ENCODE measurements at regions not wholly inside any gene's neighbourhood (a gene's known extent, or its start where the extent isn't known, plus 50 kb on each side); places are given as distances from the start of the nearest gene placed in this dataset.

DNA sequence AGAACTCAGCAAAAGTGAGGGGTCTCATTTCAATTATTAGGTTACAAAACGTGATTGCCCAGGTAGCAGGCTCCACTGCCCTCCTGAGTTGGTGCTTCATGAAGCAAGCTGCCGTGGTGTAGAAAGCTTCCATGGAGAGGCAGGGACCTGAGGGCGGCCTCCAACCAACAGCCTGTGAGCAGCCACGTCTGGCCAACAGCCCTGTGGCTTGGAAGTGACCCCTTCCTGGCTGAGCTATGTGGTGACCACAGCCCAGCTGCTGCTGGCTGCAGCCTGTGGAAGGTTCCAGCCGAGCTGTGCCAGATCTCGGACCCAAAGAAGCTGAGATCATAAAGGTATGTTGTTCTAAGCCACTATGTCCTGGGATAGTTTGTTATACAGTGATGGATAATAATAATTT, 122.5 kb upstream of the KLF6 start:
- TF ChIP-seq, protein P1, sequence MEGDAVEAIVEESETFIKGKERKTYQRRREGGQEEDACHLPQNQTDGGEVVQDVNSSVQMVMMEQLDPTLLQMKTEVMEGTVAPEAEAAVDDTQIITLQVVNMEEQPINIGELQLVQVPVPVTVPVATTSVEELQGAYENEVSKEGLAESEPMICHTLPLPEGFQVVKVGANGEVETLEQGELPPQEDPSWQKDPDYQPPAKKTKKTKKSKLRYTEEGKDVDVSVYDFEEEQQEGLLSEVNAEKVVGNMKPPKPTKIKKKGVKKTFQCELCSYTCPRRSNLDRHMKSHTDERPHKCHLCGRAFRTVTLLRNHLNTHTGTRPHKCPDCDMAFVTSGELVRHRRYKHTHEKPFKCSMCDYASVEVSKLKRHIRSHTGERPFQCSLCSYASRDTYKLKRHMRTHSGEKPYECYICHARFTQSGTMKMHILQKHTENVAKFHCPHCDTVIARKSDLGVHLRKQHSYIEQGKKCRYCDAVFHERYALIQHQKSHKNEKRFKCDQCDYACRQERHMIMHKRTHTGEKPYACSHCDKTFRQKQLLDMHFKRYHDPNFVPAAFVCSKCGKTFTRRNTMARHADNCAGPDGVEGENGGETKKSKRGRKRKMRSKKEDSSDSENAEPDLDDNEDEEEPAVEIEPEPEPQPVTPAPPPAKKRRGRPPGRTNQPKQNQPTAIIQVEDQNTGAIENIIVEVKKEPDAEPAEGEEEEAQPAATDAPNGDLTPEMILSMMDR (IDR thresholded peaks at IDR 0.05): no peak
- H3K36me3 ChIP-seq: no peaks in the 10 kb centered on the region
- no peaks in the 10 kb centered on the region for H3K9me3 ChIP-seq
- peaks cover 6 to 20% of the 10 kb centered on the region in 2 donors for H3K4me1 ChIP-seq (ENCODE audit: control insufficient read depth in 1 of 2, low read depth in 2 of 2)
- no peaks in the 10 kb centered on the region for H3K27me3 ChIP-seq (replicated peaks; ENCODE audit: insufficient read depth)
- DNase-seq (ENCODE audit: low spot score) (no peak), ATAC-seq (ENCODE audit: insufficient number of reproducible peaks, low FRiP score, low read depth) (no peak)
- H3K27ac ChIP-seq: no peak overlapping the region
- no peak overlapping the region for H3K4me3 ChIP-seq

- Histone ChIP-seq H3K4me3 (no peak overlapping the region), H3K4me1 (ENCODE audit: control insufficient read depth in 1 of 2, low read depth in 2 of 2) (peaks cover 11 to 15% of the 10 kb centered on the region in 2 donors), H3K9me3 (no peaks in the 10 kb centered on the region), H3K27ac (no peak overlapping the region), H3K27me3 (replicated peaks; ENCODE audit: insufficient read depth) (no peaks in the 10 kb centered on the region), H3K36me3 (no peaks in the 10 kb centered on the region)
- DNase-seq (ENCODE audit: low spot score): no peak
- TF ChIP-seq, protein P1 (IDR thresholded peaks at IDR 0.05): no peak
- no peak for ATAC-seq (ENCODE audit: insufficient number of reproducible peaks, low FRiP score, low read depth)
Measured at GRCh38 chr10:3906511-3907111, 121.6 kb upstream of the KLF6 start.

DNA sequence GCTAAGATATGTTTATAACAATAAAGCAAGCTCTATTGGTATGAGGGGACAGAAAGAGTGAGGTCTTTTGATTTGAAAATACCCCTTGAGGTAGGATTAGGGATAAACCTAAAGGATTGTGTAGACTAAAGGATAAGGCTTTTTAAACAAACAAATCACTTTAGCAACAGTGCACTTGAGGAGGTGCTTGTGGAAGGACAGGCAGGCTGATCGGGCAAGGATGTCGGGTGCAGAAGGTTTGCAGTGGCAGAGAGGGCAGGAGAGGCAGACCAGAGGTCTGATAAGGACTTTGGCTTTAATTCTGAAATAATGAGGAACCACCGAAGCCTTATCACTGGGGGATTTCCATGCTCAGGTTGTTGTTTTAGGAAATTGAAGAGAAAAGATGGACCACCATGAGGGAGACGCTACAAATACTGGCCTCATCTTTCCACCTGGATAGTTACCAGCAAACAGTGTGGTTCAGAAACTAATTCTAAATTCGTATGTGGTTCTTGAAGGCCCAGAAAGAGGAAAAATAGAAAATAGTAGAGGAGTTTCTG, 119.5 kb upstream of the KLF6 start:
- no peak for ATAC-seq (ENCODE audit: insufficient number of reproducible peaks, low FRiP score, low read depth)

GRCh38 chr10:3902809-3903410, 117.9 kb upstream of the KLF6 start:
- H3K27ac ChIP-seq: peak overlapping the region in 1 of 2 donors; percentile 15
- ATAC-seq (ENCODE audit: insufficient number of reproducible peaks, low FRiP score, low read depth) (no peak), DNase-seq (ENCODE audit: low spot score) (no peak)
- no peaks in the 10 kb centered on the region for H3K27me3 ChIP-seq (replicated peaks; ENCODE audit: insufficient read depth)
- H3K9me3 ChIP-seq: no peaks in the 10 kb centered on the region
- H3K4me1 ChIP-seq (ENCODE audit: control insufficient read depth in 1 of 2, low read depth in 2 of 2): peaks cover 11% of the 10 kb centered on the region in 2 donors
- TF ChIP-seq, protein P1 (IDR thresholded peaks at IDR 0.05): no peak
- no peaks in the 10 kb centered on the region for H3K36me3 ChIP-seq
- H3K4me3 ChIP-seq: no peak overlapping the region

More for the DNA sequence above, 119.5 kb upstream of the KLF6 start:
- H3K4me3 ChIP-seq: no peak overlapping the region
- DNase-seq (ENCODE audit: low spot score): no peak
- no peaks in the 10 kb centered on the region for H3K27me3 ChIP-seq (replicated peaks; ENCODE audit: insufficient read depth)
- H3K9me3 ChIP-seq: no peaks in the 10 kb centered on the region
- peaks cover 11% of the 10 kb centered on the region in 2 donors for H3K4me1 ChIP-seq (ENCODE audit: control insufficient read depth in 1 of 2, low read depth in 2 of 2)
- TF ChIP-seq, protein P1 (IDR thresholded peaks at IDR 0.05): no peak
- H3K27ac ChIP-seq: no peak overlapping the region
- H3K36me3 ChIP-seq: no peaks in the 10 kb centered on the region

DNA sequence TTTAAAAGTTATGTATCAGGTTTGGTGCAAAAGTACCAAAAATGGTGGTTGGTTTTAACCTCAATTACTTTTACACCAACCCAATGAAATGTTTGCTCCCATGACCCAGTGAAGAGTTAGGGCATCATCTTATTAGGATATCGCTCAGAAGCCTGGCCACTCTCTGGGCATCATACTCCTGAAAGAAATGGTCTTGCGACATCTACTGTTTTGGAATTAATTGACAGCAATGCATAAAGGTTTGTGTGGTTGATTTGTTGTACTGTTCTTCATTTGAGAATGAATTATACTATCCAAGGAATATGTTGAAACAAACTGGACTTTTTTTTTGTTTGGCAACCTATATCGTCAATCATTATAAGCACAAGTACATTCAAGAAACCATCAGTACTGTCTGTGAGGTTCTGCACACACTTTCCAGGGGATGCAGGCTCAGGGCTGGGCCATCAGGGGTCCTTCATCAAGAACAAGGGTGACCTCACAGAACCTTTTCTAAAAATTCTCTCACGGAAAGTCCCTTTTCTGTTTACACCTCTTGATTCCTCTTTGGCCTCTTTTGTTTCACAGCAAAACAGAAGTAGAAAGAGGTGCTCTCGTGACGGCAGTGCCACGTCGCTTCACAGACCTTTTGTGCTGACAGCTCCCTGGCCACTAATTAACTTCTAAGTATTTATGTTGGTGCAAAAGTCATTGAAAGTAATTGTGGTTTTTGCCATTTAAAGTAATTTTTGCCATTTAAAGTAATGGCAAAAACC, 117.2 kb upstream of the KLF6 start:
- Histone ChIP-seq H3K4me1 (ENCODE audit: control insufficient read depth in 1 of 2, low read depth in 2 of 2) (peaks cover 11% of the 10 kb centered on the region in 2 donors), H3K9me3 (no peaks in the 10 kb centered on the region), H3K4me3 (no peak overlapping the region), H3K36me3 (no peaks in the 10 kb centered on the region), H3K27me3 (replicated peaks; ENCODE audit: insufficient read depth) (no peaks in the 10 kb centered on the region), H3K27ac (peak overlapping the region in 1 of 2 donors; percentile 15)
- TF ChIP-seq, protein P1 (IDR thresholded peaks at IDR 0.05): no peak
- ATAC-seq (ENCODE audit: insufficient number of reproducible peaks, low FRiP score, low read depth): no peak
- no peak for DNase-seq (ENCODE audit: low spot score)
